HG03457 (cell line): ENCODE measurements at regions not wholly inside any gene's neighbourhood (a gene's known extent, or its start where the extent isn't known, plus 50 kb on each side); places are given as distances from the start of the nearest gene placed in this dataset.

ENCODE experiments used
- ATAC-seq: cut with Tn5 transposase; IDR thresholded peaks from one replicate; pipeline ENCODE4 v1.9.1; 2021; ENCODE audit warnings: moderate number of reproducible peaks; ENCODE audit not compliant: unreplicated experiment

DNA sequence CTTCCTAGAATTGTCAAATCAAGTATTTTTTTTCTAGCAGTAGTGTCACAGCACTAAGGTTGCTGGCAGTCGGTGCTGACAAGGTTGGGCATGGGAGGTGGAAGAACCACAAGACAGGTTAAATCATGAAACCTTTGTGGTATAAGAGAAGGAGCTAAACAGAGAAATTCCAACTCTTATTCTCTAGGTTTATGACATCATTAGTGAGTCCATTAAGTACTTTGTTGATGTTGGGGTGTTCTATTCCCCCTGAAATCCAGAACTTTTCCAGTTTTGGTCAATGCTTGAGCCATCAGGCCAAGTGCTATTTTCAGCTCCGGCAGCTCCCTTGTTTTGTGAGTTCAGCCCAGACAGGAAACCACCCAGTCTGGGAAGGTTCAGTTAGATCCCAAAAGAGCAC lies 206.0 kb upstream of the SOX9 start:
- ATAC-seq, result no peak

DNA sequence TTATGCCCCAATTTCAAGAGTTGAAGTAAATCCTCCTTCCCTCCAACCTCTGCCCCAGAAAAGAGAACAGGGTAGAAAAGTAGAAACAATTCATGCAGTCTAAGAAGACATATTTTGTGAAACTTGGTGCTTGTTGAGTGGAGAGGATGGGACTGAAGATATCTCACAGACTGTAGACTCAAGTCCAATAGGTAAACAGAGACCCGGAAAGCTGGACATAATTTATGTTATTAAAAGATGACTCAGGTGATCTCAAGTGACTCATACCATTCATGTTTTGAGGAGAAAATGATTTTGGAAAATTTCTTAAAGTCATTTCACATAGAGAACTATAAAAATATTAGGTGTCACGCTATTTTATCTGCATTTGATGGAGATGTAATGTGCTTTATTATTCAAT lies 203.1 kb upstream of the SOX9 start:
- no peak for ATAC-seq

DNA sequence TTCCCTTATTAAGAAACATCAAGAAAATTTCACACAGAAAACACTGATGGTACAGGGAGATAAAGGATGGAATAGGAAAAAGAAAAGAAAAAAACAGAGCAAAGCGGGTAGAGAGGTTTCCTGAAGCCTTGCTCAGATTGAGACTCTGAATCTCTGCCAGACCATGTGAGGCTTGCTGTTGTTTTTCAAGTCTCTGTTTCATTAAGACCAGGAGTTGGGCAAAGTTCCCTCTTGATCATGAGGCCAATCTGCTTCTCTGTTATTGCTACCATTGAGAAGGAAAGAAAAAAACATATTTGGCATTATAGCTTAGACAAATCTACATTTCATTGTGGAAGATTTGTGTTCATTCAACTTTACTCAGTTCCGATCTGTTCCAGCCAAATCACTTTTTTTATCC lies 201.6 kb upstream of the SOX9 start:
- ATAC-seq, result no peak

DNA sequence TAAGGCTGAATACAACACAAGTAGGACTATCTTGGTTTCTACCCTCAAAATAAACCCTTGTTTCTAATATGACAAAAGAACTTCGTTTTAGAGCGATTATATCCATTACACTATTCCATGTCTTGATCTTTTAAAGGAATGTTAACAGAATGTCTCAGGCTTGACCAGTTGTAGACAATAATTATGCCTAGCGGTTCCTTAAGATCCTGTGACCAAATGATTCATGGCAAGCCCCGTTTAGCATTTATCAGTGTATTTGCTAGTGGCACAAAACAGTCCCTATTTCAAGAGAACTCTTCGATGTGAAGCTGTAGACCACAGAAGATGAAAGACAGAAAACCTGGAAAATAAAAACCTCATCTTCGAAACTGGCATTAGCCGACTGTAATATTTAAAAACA lies 200.9 kb upstream of the SOX9 start:
- no peak for ATAC-seq

DNA sequence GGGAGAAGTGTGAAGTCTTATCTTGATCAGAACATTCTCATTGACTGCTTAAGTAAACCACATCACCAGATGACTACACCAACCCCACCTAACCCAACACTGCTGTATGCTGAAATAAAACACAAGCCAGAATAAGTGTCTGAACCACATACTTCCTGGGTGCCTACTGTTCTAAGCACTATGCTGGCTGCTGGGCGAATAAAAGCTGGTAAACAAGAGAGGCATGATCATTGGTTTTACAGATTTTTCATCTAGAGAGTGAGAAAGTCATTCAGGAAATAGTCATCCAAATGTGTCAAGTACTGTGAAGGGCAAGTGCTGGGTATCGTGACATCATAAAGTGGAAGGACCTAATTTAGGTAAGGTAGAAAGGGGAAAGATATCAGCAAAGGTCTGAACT lies 199.0 kb upstream of the SOX9 start:
- ATAC-seq, result no peak

DNA sequence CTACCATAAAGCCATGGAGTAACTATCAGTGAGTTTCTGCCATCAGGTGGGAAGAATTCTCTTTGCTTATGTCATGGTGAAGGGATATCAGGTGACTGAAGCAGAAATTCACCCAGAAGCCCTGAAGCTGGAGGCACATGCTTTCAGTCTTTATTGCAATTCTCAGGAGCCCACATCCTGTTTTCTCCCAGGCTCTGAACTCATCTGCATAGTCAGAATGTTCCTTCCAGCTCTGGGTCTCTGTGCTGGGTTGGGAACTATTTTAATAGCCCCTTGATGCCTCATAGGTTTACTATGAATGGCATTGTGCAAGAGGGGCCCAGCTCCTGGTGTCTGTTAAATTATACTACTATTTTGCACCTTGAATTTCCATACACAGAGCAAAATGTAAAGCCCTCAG lies 198.4 kb upstream of the SOX9 start:
- ATAC-seq, result no peak

DNA sequence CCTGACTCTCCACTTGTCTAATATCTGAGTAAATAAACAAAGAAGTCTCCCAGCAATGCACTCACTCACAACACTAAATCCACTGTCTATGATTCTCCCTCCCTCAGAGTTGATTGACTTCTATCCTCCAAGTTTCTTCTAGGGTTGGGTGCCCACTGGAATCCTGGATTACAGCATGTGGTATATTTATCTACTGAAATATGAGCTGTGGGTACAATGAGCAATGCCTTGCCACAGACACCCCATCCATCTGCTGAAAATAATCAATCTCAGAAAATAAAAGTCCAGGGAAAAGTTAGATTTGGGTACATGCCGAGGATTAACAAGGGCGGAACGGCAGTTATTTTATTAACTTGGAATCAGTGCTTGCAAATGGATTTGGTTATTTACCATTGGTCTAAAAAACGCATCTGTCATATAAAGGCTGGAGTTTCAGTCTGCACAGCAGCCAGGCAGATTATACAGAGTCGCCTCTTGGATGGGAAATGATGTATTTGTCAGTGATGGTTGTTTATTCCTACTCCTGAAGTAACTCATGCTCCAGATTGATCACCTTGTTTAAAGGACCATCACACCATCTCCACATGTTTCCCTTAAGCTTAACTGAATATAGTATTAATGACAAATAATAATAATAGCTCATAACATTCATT lies 193.9 kb upstream of the SOX9 start:
- no peak for ATAC-seq

DNA sequence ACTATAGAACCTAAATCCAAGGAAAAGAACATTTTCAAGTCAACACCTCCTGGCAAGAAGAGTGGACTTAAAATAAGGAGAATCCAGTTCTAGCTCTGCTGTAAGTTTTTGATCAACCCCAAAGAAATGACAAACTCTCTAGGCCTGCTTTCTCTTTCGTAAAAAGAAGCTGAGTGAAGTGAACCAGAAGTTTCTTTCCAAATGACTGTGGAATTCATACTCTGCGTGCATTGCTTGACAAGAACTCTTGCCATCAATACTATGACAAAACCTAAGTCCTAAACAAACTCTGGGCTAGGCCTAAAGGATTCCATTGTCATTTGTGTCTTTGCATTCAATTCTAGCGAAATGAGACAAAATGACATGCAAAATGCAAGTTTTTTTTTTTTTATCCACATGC lies 187.5 kb upstream of the SOX9 start:
- ATAC-seq, result no peak

DNA sequence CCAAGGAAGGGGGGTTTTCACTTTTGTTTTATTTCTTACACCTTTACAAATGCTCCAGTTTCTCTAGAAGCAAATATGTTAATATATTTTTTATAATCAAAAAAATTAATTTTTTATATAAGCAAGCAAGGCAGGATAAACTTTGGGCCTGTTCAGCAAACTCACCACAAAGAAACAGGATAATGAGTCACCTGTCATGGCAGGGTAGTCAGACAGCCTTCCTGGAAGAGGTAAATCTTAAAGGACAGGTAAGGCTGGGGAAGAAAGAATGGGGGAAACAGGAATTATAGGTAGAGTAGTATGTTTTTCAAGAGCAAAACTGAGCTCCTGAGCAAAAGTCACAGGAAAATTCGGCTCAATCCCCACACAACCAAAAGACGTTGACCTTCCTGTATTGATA lies 186.3 kb upstream of the SOX9 start:
- ATAC-seq, result no peak

DNA sequence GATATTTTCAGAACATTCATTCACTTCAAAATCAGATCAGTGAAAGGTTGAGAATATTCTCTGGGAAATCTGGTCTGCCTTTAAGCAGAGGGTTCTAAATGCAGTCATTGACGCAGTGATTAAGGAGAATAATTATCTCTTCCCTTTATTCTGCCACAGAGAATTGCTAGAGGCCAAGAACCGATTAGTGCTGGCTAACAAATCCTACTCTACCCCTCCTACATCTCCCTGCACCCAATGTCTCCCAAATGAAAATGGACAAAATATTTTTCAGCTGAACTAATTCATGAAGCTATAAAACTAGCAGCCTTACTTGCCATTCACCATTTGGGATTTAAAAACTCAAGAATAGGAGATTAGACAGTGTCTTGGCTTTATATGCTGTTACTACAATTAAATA lies 185.5 kb upstream of the SOX9 start:
- ATAC-seq, result no peak

DNA sequence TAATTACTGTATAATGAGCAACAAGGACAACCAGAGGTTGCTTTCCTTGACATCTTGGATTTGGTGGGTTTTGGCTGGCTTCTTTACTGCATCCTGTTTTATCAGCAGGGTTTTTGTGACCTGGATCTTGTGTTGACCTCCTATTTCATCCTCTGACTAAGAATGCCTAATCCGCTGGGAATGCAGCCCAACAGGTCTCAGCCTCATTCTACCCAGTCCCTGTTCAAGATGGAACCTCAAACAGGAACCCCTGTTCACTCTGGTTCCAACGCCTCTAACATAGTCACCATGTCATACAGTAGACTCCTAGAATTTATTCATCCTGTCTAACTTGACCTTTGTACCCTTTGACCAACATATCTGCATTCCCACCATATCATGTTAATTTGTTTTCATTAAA lies 183.8 kb upstream of the SOX9 start:
- ATAC-seq, result no peak

DNA sequence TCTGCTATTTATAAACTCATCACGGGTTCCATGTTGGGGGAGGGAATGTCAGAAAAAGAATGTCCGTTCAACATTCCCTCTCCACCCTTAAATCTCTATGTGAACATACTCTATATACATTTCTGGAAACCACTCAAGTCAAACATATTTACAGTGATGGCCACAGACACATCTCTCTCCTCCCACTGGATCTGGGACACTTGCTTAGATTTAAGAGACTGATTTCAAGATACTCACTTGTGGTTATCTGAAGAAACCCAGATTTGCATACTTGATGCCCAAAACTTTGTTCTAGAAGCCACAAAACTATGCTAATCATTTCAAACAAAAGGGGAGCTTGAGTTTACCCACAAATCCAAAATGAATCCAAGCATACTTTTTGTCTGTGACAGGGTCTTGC lies 182.9 kb upstream of the SOX9 start:
- no peak for ATAC-seq

DNA sequence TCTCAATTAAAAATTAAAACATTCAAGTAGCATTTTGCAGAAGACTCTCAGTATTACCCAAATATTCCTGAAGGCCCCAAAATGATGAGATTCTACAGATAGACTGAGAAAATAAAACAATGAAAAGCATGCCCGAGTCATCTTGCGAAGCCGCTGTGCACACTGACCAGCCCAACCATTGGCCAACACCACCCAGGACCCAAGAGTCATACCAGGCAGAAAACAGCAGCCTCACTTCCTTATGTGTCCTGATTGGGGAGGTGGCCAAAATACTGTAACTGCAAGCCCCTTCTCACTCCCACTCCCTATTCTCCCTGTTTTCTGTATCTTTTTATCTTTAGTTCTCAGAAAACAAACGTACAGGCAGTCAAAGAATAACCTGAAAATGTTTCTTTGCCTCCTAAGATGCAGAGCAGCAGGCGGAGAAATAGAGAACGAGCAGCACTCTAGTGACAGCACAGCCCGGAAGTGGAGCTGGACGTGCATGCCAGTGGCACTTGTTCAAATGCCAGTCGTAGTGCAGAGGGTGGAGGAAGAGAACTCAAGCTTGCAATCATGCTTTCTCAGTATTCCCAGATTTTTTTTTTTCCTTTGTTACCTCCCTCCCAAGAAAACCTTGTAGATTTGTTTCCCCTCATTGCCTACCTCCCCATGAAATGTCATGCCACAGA lies 182.3 kb upstream of the SOX9 start:
- no peak for ATAC-seq

DNA sequence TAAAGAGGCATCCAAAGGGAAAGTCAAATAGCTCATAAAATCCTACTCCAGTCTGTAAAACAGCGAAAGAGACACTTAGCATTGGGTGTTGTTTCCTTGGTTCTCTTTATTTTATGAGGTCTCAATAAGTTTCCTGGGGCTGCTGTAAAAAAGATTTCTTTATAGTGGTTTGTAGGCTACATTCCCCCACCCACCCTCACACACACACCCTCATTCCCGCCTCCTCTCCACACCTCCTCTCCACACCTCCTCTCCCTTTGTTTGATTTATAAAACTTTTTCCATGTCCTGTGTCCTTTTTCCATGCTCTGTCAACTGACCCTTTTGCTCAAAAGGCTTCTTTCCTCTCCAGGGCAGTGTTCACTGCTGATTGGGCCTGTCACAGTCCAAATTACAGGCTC lies 178.9 kb upstream of the SOX9 start:
- no peak for ATAC-seq

DNA sequence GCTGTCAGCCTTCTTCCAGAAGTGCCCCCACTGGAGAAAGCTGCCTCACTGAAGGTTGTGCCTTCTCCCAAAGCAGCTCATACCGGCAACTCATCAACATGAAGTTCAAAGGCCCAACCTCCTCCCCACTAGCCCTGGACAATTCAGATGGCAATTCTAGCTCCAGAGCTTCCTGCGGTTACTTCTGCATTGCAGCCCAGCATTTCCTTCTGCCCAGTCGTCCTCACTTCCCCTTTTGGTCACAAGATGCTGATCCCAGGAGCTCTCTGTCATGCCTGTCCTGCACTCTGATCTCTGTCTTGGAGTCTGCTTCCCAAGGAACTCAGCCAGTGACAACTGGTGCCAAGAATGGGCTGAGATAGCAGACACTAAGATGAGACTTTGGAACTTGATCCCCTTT lies 178.2 kb upstream of the SOX9 start:
- no peak for ATAC-seq

DNA sequence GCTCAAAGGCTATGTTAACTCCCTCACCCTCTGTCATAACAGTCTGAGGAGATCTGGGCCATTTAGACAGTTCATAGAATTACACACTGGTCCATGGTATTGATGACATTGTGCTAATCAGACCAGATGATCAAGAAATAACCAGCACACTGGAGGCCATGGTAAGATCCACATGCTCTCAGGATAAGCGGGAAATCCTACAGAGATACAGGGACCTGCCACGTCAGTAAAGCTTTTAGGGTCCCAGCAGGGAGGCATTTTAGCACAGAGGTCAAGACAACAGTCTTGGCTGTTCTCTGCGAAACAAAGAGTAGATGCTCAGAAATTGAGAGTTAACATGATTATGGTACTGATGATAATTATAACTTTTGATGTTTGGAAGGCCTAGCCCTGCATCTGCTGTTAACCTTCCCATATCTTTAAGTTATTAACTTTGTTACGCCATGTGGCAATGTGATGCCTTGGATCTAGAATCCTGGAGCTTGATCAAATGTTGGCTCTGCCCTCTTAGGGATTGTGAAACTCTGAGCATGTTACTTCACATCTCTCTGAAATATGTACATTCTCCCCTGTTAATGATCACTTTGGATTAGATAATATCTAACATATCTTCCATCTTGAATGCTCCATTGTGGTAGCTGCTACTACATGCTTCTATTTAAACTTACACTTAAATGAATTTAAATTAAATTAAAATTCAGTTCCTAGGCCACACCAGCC lies 172.0 kb upstream of the SOX9 start:
- ATAC-seq, result no peak

DNA sequence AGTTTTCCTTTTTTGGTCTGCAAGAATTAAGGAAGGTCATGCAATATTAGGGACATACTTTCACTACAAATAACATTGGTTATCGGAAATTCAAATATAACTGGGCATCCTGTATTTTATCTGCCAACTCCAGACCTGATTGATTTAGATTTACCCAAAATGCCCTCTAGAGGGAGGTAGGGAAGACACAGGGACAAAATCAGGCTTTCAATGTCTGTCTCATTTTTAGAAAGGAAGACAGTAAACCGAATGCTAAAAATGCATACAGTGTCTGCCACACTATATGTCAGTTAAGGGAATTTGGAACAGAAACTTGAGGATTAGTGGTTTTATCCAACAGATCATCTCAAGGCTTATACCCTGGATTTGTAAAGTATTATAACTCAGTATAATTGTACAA lies 161.7 kb upstream of the SOX9 start:
- ATAC-seq, result no peak

DNA sequence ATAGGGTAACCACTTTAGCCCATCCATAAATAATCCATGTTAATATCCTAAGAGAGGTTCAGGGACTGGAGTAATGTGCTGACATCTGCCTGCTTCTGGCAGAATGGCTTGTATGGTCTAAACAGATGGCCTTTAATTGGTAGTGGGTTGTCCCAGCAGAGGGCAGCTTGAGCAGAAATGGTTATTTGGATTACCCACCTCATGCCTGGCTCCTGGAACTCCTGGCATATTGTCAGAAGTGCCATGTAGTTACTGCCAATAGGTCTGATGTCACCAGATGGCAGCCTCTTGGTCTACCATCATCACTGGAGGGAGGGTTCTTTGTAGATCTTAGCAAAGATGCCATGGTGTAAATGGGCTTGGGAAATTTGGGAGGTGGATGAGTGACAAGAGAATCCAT lies 157.5 kb upstream of the SOX9 start:
- ATAC-seq, result no peak

DNA sequence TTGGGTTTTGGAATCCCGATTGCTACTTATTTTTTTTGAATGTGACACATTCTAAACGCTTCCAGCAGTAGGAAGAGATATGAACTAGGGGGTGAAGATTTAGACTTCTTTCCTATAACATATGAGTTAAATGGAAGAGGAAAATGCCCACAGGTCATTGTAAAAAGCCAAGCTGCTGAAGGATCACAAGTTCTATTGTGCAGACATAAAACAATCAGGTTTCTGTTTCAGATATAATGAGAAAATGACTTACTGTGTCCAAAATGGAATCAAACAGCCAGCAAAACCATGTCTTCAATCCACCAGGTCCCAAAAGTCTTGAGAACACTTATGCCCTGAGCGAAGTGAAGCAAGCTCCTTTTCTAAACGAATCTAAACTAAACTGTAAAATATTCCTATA lies 157.0 kb upstream of the SOX9 start:
- ATAC-seq, result no peak

DNA sequence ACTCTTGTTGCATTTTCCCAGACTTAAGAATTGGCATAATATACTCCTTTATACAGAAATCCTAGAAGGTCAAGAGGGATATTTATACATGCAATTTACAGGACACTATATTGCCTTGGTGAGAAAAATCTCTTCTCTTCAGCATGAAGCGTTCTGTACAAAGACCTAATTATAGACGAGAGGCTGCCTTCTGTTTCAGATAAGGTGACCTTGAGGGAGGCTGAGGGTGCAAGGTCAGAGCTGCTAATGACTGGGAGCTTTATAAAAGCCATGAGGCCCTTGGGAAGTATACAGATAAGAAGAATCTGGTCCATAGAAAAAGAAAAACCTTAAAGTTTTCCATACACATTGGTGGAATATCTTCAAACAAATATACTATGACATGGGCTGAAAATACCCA lies 156.3 kb upstream of the SOX9 start:
- no peak for ATAC-seq

DNA sequence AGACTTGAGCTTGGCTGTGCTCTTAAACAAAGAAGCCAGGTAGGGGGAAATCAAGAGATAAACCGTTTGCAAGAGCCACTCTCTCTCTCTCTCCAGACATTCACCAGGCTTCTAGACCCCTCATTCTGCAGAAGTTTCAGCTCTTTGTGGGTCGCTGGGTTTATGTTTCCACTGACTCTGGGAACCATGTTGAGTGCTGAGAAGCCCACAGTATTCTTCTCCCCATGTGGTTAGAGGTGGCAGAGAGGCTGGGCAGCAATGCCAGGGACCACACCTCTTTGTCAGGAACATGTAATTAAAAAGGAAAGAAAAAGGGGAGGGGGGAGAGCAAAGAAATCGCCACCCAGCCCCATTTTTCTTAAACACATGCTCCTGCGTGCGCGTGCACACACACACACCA lies 154.8 kb upstream of the SOX9 start:
- ATAC-seq, result no peak

DNA sequence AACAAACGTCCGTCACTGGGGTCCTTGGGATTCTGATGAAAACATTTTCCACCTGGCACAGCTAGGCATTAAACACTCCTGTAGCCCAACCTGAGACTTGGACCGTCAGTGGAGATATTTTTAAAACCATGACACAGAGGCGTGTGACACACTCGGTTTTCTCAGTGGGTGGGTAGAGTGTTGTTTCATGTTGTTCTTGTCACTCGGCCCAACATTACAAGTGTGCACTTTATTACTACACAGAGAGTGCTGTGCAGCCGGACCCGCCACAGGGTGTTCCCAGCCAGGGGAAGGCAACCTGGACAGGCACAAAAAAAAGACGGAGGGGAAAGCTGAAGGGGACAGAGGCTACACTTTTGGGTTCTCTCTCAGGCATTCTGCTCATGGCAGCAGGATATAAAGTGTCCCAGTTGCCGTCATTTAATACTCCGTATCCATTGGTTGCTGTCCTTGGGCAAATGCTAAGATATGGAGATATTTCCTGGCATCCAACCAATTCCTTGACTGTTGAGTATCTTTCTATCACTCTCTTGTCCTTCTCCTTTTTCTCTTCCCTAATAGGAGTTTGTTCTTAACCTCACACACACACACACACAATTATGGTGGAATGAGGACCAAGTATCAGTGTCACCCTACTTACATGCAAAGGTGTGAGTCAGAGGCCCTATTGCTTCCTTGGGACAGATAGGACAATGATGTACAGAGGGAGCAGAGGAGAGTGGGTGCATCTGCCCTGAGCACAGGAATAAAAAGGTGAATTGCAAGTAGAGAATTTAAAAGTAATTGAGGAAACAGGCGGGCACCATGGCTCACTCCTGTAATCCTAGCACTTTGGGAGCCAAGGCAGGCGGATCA lies 154.1 kb upstream of the SOX9 start:
- ATAC-seq, result no peak
